ENCODE measurements at regions not wholly inside any gene's neighbourhood (a gene's known extent, or its start where the extent isn't known, plus 50 kb on each side); places are given as distances from the start of the nearest gene placed in this dataset.

- Mint-ChIP-seq H3K36me3 (ENCODE audit: low read depth, unreplicated experiment) (no peaks in the 10 kb centered on the region), H3K9me3 (ENCODE audit: unreplicated experiment) (no peaks in the 10 kb centered on the region), H3K27ac (ENCODE audit: unreplicated experiment) (no peak overlapping the region), H3K4me3 (ENCODE audit: unreplicated experiment) (no peak overlapping the region), H3K4me1 (ENCODE audit: low read depth, unreplicated experiment) (no peaks in the 10 kb centered on the region), H3K27me3 (ENCODE audit: low read depth, unreplicated experiment) (no peaks in the 10 kb centered on the region)
- no peak overlapping the region for H2AFZ ChIP-seq (ENCODE audit: low read depth, low read length)
- no peak overlapping the region for H3K4me3 ChIP-seq (ENCODE audit: insufficient read depth, low read depth, low read length)
- H3K9ac ChIP-seq (ENCODE audit: low read length) = no peak overlapping the region
- no peaks in the 10 kb centered on the region for H3K36me3 ChIP-seq (ENCODE audit: insufficient read depth, low read length)
- no peaks in the 10 kb centered on the region for H3K79me2 ChIP-seq (ENCODE audit: insufficient read depth, low read length)
- FAIRE-seq = no peak
- no peaks in the 10 kb centered on the region for H3K9me3 ChIP-seq (ENCODE audit: insufficient read depth, low read depth, low read length)
- H4K20me1 ChIP-seq (ENCODE audit: insufficient read depth, low read length) = no peaks in the 10 kb centered on the region
- H3K27ac ChIP-seq (ENCODE audit: low read depth, low read length) = no peak overlapping the region
- no peak overlapping the region for H3K4me2 ChIP-seq (ENCODE audit: low read length)
- H3K4me1 ChIP-seq (ENCODE audit: insufficient read depth, low read length) = no peaks in the 10 kb centered on the region
- no peaks in the 10 kb centered on the region for H3K27me3 ChIP-seq (ENCODE audit: insufficient read depth, low read length)
- DNase-seq (ENCODE audit: low read depth) = no peak
- no peak for TF ChIP-seq EZH2 (IDR thresholded peaks at IDR 0.05; ENCODE audit: insufficient read depth, low read length)
- no peak for TF ChIP-seq CTCF (IDR thresholded peaks at IDR 0.05; ENCODE audit: insufficient read depth, low read depth, low read length)
Observed at GRCh38 chr2:40874380-40874779, 422.5 kb upstream of the SLC8A1 start.

- TF ChIP-seq CTCF (IDR thresholded peaks at IDR 0.05; ENCODE audit: insufficient read depth, low read depth, low read length) = no peak
- no peak for TF ChIP-seq EZH2 (IDR thresholded peaks at IDR 0.05; ENCODE audit: insufficient read depth, low read length)
- Histone ChIP-seq H3K79me2 (ENCODE audit: insufficient read depth, low read length) (no peaks in the 10 kb centered on the region), H2AFZ (ENCODE audit: low read depth, low read length) (no peak overlapping the region), H3K4me1 (ENCODE audit: insufficient read depth, low read length) (no peaks in the 10 kb centered on the region), H3K4me3 (ENCODE audit: insufficient read depth, low read depth, low read length) (no peak overlapping the region), H3K36me3 (ENCODE audit: insufficient read depth, low read length) (no peaks in the 10 kb centered on the region), H3K4me2 (ENCODE audit: low read length) (no peak overlapping the region), H3K9me3 (ENCODE audit: insufficient read depth, low read depth, low read length) (no peaks in the 10 kb centered on the region), H3K9ac (ENCODE audit: low read length) (no peak overlapping the region), H3K27ac (ENCODE audit: low read depth, low read length) (no peak overlapping the region), H4K20me1 (ENCODE audit: insufficient read depth, low read length) (no peaks in the 10 kb centered on the region), H3K27me3 (ENCODE audit: insufficient read depth, low read length) (no peaks in the 10 kb centered on the region)
- H3K27ac Mint-ChIP-seq (ENCODE audit: unreplicated experiment) = no peak overlapping the region
- no peaks in the 10 kb centered on the region for H3K27me3 Mint-ChIP-seq (ENCODE audit: low read depth, unreplicated experiment)
- no peaks in the 10 kb centered on the region for H3K4me1 Mint-ChIP-seq (ENCODE audit: low read depth, unreplicated experiment)
- DNase-seq (ENCODE audit: low read depth) = no peak
- no peaks in the 10 kb centered on the region for H3K9me3 Mint-ChIP-seq (ENCODE audit: unreplicated experiment)
- FAIRE-seq = no peak
- H3K36me3 Mint-ChIP-seq (ENCODE audit: low read depth, unreplicated experiment) = no peaks in the 10 kb centered on the region
- no peak overlapping the region for H3K4me3 Mint-ChIP-seq (ENCODE audit: unreplicated experiment)
Observed at GRCh38 chr2:40877734-40878288, 425.9 kb upstream of the SLC8A1 start.

DNA sequence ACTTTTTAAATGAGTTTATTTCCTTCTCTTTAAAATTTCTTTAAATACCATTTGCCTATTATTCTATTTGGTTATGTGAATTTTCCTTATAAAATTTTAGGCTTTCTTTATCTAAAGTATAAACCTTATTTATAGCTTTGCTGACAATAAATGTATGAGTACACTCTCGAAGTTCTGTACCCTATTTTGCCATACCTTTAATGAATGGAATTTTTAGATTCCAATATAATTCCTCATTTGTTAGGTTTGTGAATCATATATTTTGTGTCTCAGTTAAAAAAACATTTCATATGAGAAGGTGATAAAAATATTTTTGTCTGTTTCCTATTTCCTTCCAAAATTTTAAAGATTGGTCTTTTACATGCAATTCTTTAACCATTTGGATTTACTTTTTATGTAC lies 427.4 kb upstream of the SLC8A1 start:
- H3K27me3 ChIP-seq (ENCODE audit: insufficient read depth, low read length) = no peaks in the 10 kb centered on the region
- H3K4me3 Mint-ChIP-seq (ENCODE audit: unreplicated experiment) = no peak overlapping the region
- DNase-seq (ENCODE audit: low read depth) (no peak), FAIRE-seq (no peak)
- no peak overlapping the region for H3K27ac Mint-ChIP-seq (ENCODE audit: unreplicated experiment)
- TF ChIP-seq EZH2 (IDR thresholded peaks at IDR 0.05; ENCODE audit: insufficient read depth, low read length) (no peak), CTCF (IDR thresholded peaks at IDR 0.05; ENCODE audit: insufficient read depth, low read depth, low read length) (no peak)
- H3K9me3 ChIP-seq (ENCODE audit: insufficient read depth, low read depth, low read length) = no peaks in the 10 kb centered on the region
- no peaks in the 10 kb centered on the region for H3K4me1 Mint-ChIP-seq (ENCODE audit: low read depth, unreplicated experiment)
- H3K9me3 Mint-ChIP-seq (ENCODE audit: unreplicated experiment) = no peaks in the 10 kb centered on the region
- no peak overlapping the region for H3K4me3 ChIP-seq (ENCODE audit: insufficient read depth, low read depth, low read length)
- H4K20me1 ChIP-seq (ENCODE audit: insufficient read depth, low read length) = no peaks in the 10 kb centered on the region
- no peak overlapping the region for H3K9ac ChIP-seq (ENCODE audit: low read length)
- no peaks in the 10 kb centered on the region for H3K4me1 ChIP-seq (ENCODE audit: insufficient read depth, low read length)
- H3K36me3 Mint-ChIP-seq (ENCODE audit: low read depth, unreplicated experiment) = no peaks in the 10 kb centered on the region
- H3K36me3 ChIP-seq (ENCODE audit: insufficient read depth, low read length) = no peaks in the 10 kb centered on the region
- no peaks in the 10 kb centered on the region for H3K79me2 ChIP-seq (ENCODE audit: insufficient read depth, low read length)
- H3K4me2 ChIP-seq (ENCODE audit: low read length) = no peak overlapping the region
- no peak overlapping the region for H2AFZ ChIP-seq (ENCODE audit: low read depth, low read length)
- H3K27me3 Mint-ChIP-seq (ENCODE audit: low read depth, unreplicated experiment) = no peaks in the 10 kb centered on the region
- no peak overlapping the region for H3K27ac ChIP-seq (ENCODE audit: low read depth, low read length)

Data from astrocyte (in vitro differentiated cells and primary cell).